IMR-90 (cell line): ENCODE measurements at regions not wholly inside any gene's neighbourhood (a gene's known extent, or its start where the extent isn't known, plus 50 kb on each side); places are given as distances from the start of the nearest gene placed in this dataset.

Experiments
- ATAC-seq: fragments of 200-7000 bp; cut with Tn5 transposase; 2 replicates; pipeline ENCODE4 v1.9.1; 2020; ENCODE audit warnings: low read depth, mild to moderate bottlenecking, moderate library complexity
- BruUV-seq: library from RNA; stranded (reverse); fragments of 400-500 nt; replicated peaks from 2 replicates; lab custom pipeline; 2021; lab: Mats Ljungman, UMichigan
- CTCF ChIA-PET: fragments of 300-600 bp; formaldehyde crosslinking; extraction: SDS; loops from one replicate; lab custom pipeline; 2021; ENCODE audit warnings: antibody characterized with exemption; lab: Yijun Ruan, JAX
- POLR2A ChIA-PET: fragments of 300-600 bp; sonication (Branson Sonifier 250); formaldehyde crosslinking; loops from one replicate; lab custom pipeline; 2022; ENCODE audit warnings: antibody characterized with exemption; ENCODE audit not compliant: unreplicated experiment; lab: Charles Lee
- DNase-seq: peaks from one replicate; pipeline ENCODE4 v3.0.0; 2013
- H2AFZ ChIP-seq: replicated peaks from 2 replicates; pipeline ENCODE3; 2013; ENCODE audit warnings: low read length, mild to moderate bottlenecking; ENCODE audit not compliant: poor library complexity
- H2AK5ac ChIP-seq: 2 replicates; pipeline ENCODE4 v1.6.1; 2013; ENCODE audit warnings: low read depth, low read length, inconsistent platforms
- H2AK9ac ChIP-seq: replicated peaks from 2 replicates; pipeline ENCODE3; 2013; ENCODE audit warnings: mild to moderate bottlenecking, low read depth, low read length, moderate library complexity; ENCODE audit not compliant: poor library complexity
- H2BK120ac ChIP-seq: 2 replicates; pipeline ENCODE4 v1.6.1; 2013; ENCODE audit warnings: low read depth, low read length, inconsistent platforms
- H2BK15ac ChIP-seq: 3 replicates; pipeline ENCODE4 v1.6.1; 2013; ENCODE audit warnings: low read depth, low read length, inconsistent platforms
- H2BK20ac ChIP-seq: 2 replicates; pipeline ENCODE4 v1.6.1; 2013; ENCODE audit warnings: low read depth, mild to moderate bottlenecking, inconsistent platforms, low read length, moderate library complexity
- H2BK5ac ChIP-seq: 2 replicates; pipeline ENCODE4 v1.6.1; 2013; ENCODE audit warnings: mild to moderate bottlenecking, low read depth, low read length, inconsistent platforms; ENCODE audit not compliant: poor library complexity, severe bottlenecking
- H3K14ac ChIP-seq: replicated peaks from 2 replicates; pipeline ENCODE4 v1.6.1; 2013; ENCODE audit warnings: low read depth, low read length, inconsistent platforms
- H3K18ac ChIP-seq: 2 replicates; pipeline ENCODE4 v1.6.1; 2013; ENCODE audit warnings: low read depth, low read length, control low read depth
- H3K23ac ChIP-seq: 2 replicates; pipeline ENCODE4 v1.6.1; 2013; ENCODE audit warnings: low read depth, low read length, inconsistent platforms
- H3K27ac ChIP-seq: 2 replicates; pipeline ENCODE4 v1.5.1; 2013; ENCODE audit warnings: mild to moderate bottlenecking, control low read depth, low read length; ENCODE audit not compliant: insufficient read depth
- H3K27me3 ChIP-seq: 2 replicates; pipeline ENCODE4 v1.6.1; 2013; ENCODE audit warnings: low read length; ENCODE audit not compliant: control insufficient read depth, insufficient read depth
- H3K36me3 ChIP-seq: 2 replicates; pipeline ENCODE4 v1.6.1; 2013; ENCODE audit warnings: low read length, mixed read lengths; ENCODE audit not compliant: control insufficient read depth, insufficient read depth
- H3K4ac ChIP-seq: 2 replicates; pipeline ENCODE4 v1.6.1; 2013; ENCODE audit warnings: low read depth, low read length, inconsistent platforms
- H3K4me1 ChIP-seq: 2 replicates; pipeline ENCODE4 v1.6.1; 2013; ENCODE audit warnings: low read length, mixed read lengths; ENCODE audit not compliant: control insufficient read depth, insufficient read depth
- H3K4me2 ChIP-seq: 2 replicates; pipeline ENCODE4 v1.6.1; 2013; ENCODE audit warnings: low read depth, mild to moderate bottlenecking, control low read depth, low read length, moderate library complexity
- H3K4me3 ChIP-seq: 2 replicates; pipeline ENCODE4 v1.5.1; 2013; ENCODE audit warnings: low read depth, mild to moderate bottlenecking, control low read depth, low read length, moderate library complexity; ENCODE audit not compliant: insufficient read depth
- H3K56ac ChIP-seq: 2 replicates; pipeline ENCODE4 v1.6.1; 2013; ENCODE audit warnings: low read length, inconsistent platforms; ENCODE audit not compliant: insufficient read depth; ENCODE audit errors: extremely low read depth
- H3K79me1 ChIP-seq, 2 experiments: 2 replicates each; pipeline ENCODE4 v1.6.1; 2013; ENCODE audit warnings: low read length in 2 of 2, inconsistent platforms in 1 of 2, low read depth in 1 of 2
- H3K9ac ChIP-seq: 2 replicates; pipeline ENCODE4 v1.6.1; 2013; ENCODE audit warnings: low read depth, low read length, control low read depth
- H3K9me1 ChIP-seq: 2 replicates; pipeline ENCODE4 v1.6.1; 2013; ENCODE audit warnings: low read length, inconsistent platforms; ENCODE audit not compliant: insufficient read depth
- H3K9me3 ChIP-seq: 2 replicates; pipeline ENCODE4 v1.6.1; 2013; ENCODE audit warnings: low read length; ENCODE audit not compliant: control insufficient read depth, insufficient read depth
- H4K20me1 ChIP-seq: 2 replicates; pipeline ENCODE4 v1.6.1; 2013; ENCODE audit warnings: low read length, inconsistent platforms; ENCODE audit not compliant: insufficient read depth
- H4K5ac ChIP-seq: 2 replicates; pipeline ENCODE4 v1.6.1; 2013; ENCODE audit warnings: mild to moderate bottlenecking, low read depth, low read length, control low read depth
- H4K8ac ChIP-seq, 2 experiments: 2 replicates each; pipeline ENCODE4 v1.6.1; 2013; ENCODE audit warnings: low read depth in 2 of 2, low read length in 2 of 2, control low read depth in 1 of 2, inconsistent platforms in 1 of 2
- H4K91ac ChIP-seq: 2 replicates; pipeline ENCODE4 v1.6.1; 2013; ENCODE audit warnings: low read depth, low read length, inconsistent platforms; ENCODE audit not compliant: insufficient read depth
- FOS ChIP-seq: fragments of 150-350 bp; IDR thresholded peaks from 2 replicates; pipeline ENCODE4 v1.6.1; 2016; ENCODE audit warnings: low read depth, low read length
- RAD21 ChIP-seq: IDR thresholded peaks from 2 replicates; pipeline ENCODE4 v1.6.1; 2012; ENCODE audit warnings: low read length, improper control_type of control experiment
- WGBS, 2 experiments: methylation state at CpG; one replicate each; pipeline versions ENCODE4 v1.1.5 to v1.1.7; 2013; ENCODE audit warnings: missing lambda C conversion rate in 2 of 2; ENCODE audit not compliant: insufficient read length in 1 of 2; ENCODE audit errors: extremely low coverage in 2 of 2; 5-methylcytosine and 5-hydroxymethylcytosine counted together
- dilution Hi-C: fragments of 300-500 bp; cut with HindIII; formaldehyde crosslinking; loops from one replicate; pipeline ENCODE4 v1.14.3; 2018; ENCODE audit warnings: low sequenced_read_pairs; ENCODE audit not compliant: unreplicated experiment
- in situ Hi-C: fragments of 300-500 bp; cut with MboI; formaldehyde crosslinking; loops from 3 replicates; pipeline ENCODE4 v1.14.3; 2019; ENCODE audit warnings: low sequenced_read_pairs, inconsistent platforms, mixed read lengths
- intact Hi-C: fragments of 100-400 bp; cut with micrococcal nuclease; formaldehyde crosslinking; loops from 2 replicates; pipeline ENCODE4 v1.10.0; 2022

- Histone ChIP-seq H3K79me1 (no peaks in the 10 kb centered on the region), H3K14ac (no peak overlapping the region), H2BK5ac (no peak overlapping the region), H3K9me1 (no peaks in the 10 kb centered on the region), H2BK15ac (no peak overlapping the region), H3K9ac (no peak overlapping the region), H4K20me1 (no peaks in the 10 kb centered on the region), H3K23ac (no peak overlapping the region), H4K91ac (no peak overlapping the region), H3K27ac (no peak overlapping the region), H3K4me3 (no peak overlapping the region), H4K5ac (no peak overlapping the region), H3K27me3 (no peaks in the 10 kb centered on the region), H3K56ac (no peak overlapping the region), H2AK5ac (no peak overlapping the region), H3K4me1 (no peaks in the 10 kb centered on the region), H3K18ac (no peak overlapping the region), H4K8ac (no peak overlapping the region), H3K4me2 (no peak overlapping the region), H2AFZ (no peak overlapping the region), H3K36me3 (no peaks in the 10 kb centered on the region), H2AK9ac (no peak overlapping the region), H3K4ac (no peak overlapping the region), H2BK120ac (no peak overlapping the region), H2BK20ac (no peak overlapping the region), H3K9me3 (no peaks in the 10 kb centered on the region)
- intact Hi-C loops (no loop called here), in situ Hi-C loops (no loop called here), dilution Hi-C loops (no loop called here)
- DNase-seq (no peak), ATAC-seq (no peak)
- no peak for TF ChIP-seq RAD21
- no peak for TF ChIP-seq FOS
- 47% methylated on average over 3 of the region's 5 CpGs; no CpG with 5 or more reads in 1 of the 2 experiments for WGBS, 2 experiments
- POLR2A ChIA-PET: no interaction called here
- CTCF ChIA-PET: no interaction called here
- BruUV-seq: no TSS peak
Measured at GRCh38 chr20:24384865-24385264, 84.6 kb upstream of the SYNDIG1 start.
